GM12892 (cell line): ENCODE measurements at regions not wholly inside any gene's neighbourhood (a gene's known extent, or its start where the extent isn't known, plus 50 kb on each side); places are given as distances from the start of the nearest gene placed in this dataset.

Source experiments
- POLR2A ChIP-seq: IDR thresholded peaks from 2 replicates; pipeline ENCODE4 v1.6.1; 2011; ENCODE audit warnings: low read depth, low read length, control low read depth
- POLR2AphosphoS5 ChIP-seq: IDR thresholded peaks from 2 replicates; pipeline ENCODE4 v1.6.1; 2011; ENCODE audit warnings: low read depth, low read length, control low read depth

GRCh38 chr19:29364999-29365398 is 152.0 kb upstream of the UQCRFS1 start:
- TF ChIP-seq POLR2A (no peak), POLR2AphosphoS5 (no peak)
